ENCODE measurements at regions not wholly inside any gene's neighbourhood (a gene's known extent, or its start where the extent isn't known, plus 50 kb on each side); places are given as distances from the start of the nearest gene placed in this dataset.

DNA sequence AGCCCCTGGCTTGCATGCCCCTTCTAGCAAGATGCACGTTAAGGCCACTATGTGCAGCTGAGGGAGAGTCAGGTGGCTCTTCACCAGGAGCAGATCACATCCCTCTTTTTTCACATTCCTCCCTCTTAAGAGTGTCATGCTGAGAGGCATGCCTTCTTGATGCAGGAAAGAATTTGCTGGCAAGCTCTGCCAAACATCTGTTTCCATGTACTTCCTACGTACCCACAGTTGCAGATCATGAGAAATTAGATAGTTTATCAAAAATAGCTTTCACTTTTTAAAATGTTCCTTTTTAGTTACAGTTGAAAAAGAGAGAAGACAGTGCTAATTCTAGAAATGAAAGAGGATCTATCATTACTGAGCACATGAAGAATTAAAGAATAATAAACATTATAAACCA is 79.7 kb upstream of the ZNF722 start:
- Histone ChIP-seq H2BK15ac (ENCODE audit: low read depth, low read length) (no peak overlapping the region), H4K8ac (replicated peaks; ENCODE audit: insufficient read length, low read depth, low read length) (no peak overlapping the region), H3K27ac (ENCODE audit: insufficient read length, low read depth, low read length) (no peak overlapping the region), H3K79me2 (ENCODE audit: insufficient read depth, low read length) (no peaks in the 10 kb centered on the region), H2BK12ac (ENCODE audit: insufficient read length, low read depth, low read length) (no peak overlapping the region), H2AK5ac (ENCODE audit: insufficient read length, low read length) (no peak overlapping the region), H3T11ph (ENCODE audit: low read length) (no peak overlapping the region), H3K27me3 (ENCODE audit: insufficient read depth, low read length) (no peaks in the 10 kb centered on the region), H3K56ac (ENCODE audit: insufficient read length, low read depth, low read length) (no peak overlapping the region), H3K9ac (ENCODE audit: extremely low read depth, insufficient read length, low read length) (no peak overlapping the region), H3K23me2 (ENCODE audit: insufficient read length, low read depth, low read length, poor library complexity, severe bottlenecking) (no peaks in the 10 kb centered on the region), H3K9me3 (ENCODE audit: control insufficient read depth, low read depth, low read length) (peaks cover 48% of the 10 kb centered on the region), H3K14ac (ENCODE audit: insufficient read depth, low read length) (no peak overlapping the region), H2BK20ac (ENCODE audit: low read depth, low read length, poor library complexity, severe bottlenecking) (no peak overlapping the region), H4K5ac (ENCODE audit: insufficient read length, low read depth, low read length) (no peak overlapping the region), H2BK5ac (ENCODE audit: insufficient read length, low read length) (no peak overlapping the region), H3K4me1 (ENCODE audit: insufficient read depth, low read length) (no peaks in the 10 kb centered on the region), H4K91ac (ENCODE audit: insufficient read length, low read depth, low read length) (no peak overlapping the region), H2BK120ac (ENCODE audit: low read depth, low read length, poor library complexity, severe bottlenecking) (no peak overlapping the region), H2AFZ (ENCODE audit: low read length) (no peak overlapping the region), H4K20me1 (ENCODE audit: control insufficient read depth, insufficient read depth, insufficient read length) (no peaks in the 10 kb centered on the region), H3K4ac (ENCODE audit: low read depth, low read length) (no peak overlapping the region), H3K4me2 (ENCODE audit: insufficient read depth, insufficient read length, low read length) (no peak overlapping the region), H3K79me1 (ENCODE audit: insufficient read depth, low read depth, low read length, poor library complexity, severe bottlenecking) (no peaks in the 10 kb centered on the region), H3K23ac (ENCODE audit: insufficient read length, low read depth, low read length) (no peak overlapping the region), H3K18ac (ENCODE audit: insufficient read length, low read depth, low read length) (no peak overlapping the region)
- Mint-ChIP-seq H3K4me1 (no peaks in the 10 kb centered on the region), H3K36me3 (ENCODE audit: insufficient read depth in 1 of 3, low read depth in 3 of 3) (peaks cover 11 to 28% (median 12%) of the 10 kb centered on the region in 3 experiments; a peak in 5 of 7 replicates), H3K4me3 (no peak overlapping the region), H3K9me3 (peaks cover 88 to 93% of the 10 kb centered on the region in 2 experiments), H3K27ac (no peak overlapping the region), H3K27me3 (ENCODE audit: low read depth) (no peaks in the 10 kb centered on the region)
- TF ChIP-seq, protein P1, sequence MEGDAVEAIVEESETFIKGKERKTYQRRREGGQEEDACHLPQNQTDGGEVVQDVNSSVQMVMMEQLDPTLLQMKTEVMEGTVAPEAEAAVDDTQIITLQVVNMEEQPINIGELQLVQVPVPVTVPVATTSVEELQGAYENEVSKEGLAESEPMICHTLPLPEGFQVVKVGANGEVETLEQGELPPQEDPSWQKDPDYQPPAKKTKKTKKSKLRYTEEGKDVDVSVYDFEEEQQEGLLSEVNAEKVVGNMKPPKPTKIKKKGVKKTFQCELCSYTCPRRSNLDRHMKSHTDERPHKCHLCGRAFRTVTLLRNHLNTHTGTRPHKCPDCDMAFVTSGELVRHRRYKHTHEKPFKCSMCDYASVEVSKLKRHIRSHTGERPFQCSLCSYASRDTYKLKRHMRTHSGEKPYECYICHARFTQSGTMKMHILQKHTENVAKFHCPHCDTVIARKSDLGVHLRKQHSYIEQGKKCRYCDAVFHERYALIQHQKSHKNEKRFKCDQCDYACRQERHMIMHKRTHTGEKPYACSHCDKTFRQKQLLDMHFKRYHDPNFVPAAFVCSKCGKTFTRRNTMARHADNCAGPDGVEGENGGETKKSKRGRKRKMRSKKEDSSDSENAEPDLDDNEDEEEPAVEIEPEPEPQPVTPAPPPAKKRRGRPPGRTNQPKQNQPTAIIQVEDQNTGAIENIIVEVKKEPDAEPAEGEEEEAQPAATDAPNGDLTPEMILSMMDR (conservative IDR thresholded peaks at IDR 0.05) = no peak
- WGBS (ENCODE audit: extremely low coverage, insufficient read length, low lambda C conversion rate) = no CpG with 5 or more reads among the region's 2 CpGs
- no peak for DNase-seq
